Cardiac fibroblast (primary cell): ENCODE measurements at regions not wholly inside any gene's neighbourhood (a gene's known extent, or its start where the extent isn't known, plus 50 kb on each side); places are given as distances from the start of the nearest gene placed in this dataset.

Experiments
- DNase-seq, 2 donors: peaks; one replicate each; pipeline versions ENCODE4 v3.0.0 to v3.0.0-alpha.2; 2010; ENCODE audit warnings: low read depth in 2 of 2
- H3K4me3 ChIP-seq, 2 donors: replicated peaks in 1 of 2; 1 replicate in 1 of 2; 2 replicates in 1 of 2; pipeline ENCODE4 v1.5.1; 2011; ENCODE audit warnings: low read depth in 2 of 2, low read length in 2 of 2, mild to moderate bottlenecking in 2 of 2, moderate library complexity in 1 of 2
- TF ChIP-seq, protein P1 (sequence below): IDR thresholded peaks from one replicate; pipeline ENCODE4 v1.5.1; 2011; ENCODE audit warnings: low read depth, mild to moderate bottlenecking, low read length, inconsistent platforms

DNA sequence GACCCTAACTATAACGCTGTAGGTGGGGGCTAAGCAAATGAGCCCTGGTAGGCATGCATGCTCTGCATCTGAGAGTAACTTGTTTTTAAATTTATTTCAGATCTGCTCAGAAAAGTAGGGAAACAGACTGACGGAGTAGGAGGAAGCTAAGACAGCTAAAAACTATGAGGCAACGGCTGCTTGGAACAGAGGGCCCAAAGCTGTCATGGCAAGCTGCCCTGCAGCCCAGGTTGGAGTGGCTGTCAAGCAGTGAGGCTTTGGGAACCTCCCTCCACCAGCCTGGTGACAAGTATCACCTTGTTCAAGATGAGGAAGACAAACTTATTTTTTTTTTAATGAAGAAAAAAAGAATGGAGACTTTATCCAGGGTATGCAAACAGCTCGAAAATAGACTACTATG lies 439.8 kb downstream of the NLGN4X start:
- TF ChIP-seq, protein P1, sequence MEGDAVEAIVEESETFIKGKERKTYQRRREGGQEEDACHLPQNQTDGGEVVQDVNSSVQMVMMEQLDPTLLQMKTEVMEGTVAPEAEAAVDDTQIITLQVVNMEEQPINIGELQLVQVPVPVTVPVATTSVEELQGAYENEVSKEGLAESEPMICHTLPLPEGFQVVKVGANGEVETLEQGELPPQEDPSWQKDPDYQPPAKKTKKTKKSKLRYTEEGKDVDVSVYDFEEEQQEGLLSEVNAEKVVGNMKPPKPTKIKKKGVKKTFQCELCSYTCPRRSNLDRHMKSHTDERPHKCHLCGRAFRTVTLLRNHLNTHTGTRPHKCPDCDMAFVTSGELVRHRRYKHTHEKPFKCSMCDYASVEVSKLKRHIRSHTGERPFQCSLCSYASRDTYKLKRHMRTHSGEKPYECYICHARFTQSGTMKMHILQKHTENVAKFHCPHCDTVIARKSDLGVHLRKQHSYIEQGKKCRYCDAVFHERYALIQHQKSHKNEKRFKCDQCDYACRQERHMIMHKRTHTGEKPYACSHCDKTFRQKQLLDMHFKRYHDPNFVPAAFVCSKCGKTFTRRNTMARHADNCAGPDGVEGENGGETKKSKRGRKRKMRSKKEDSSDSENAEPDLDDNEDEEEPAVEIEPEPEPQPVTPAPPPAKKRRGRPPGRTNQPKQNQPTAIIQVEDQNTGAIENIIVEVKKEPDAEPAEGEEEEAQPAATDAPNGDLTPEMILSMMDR = no peak
- no peak overlapping the region for H3K4me3 ChIP-seq
- no peak for DNase-seq

DNA sequence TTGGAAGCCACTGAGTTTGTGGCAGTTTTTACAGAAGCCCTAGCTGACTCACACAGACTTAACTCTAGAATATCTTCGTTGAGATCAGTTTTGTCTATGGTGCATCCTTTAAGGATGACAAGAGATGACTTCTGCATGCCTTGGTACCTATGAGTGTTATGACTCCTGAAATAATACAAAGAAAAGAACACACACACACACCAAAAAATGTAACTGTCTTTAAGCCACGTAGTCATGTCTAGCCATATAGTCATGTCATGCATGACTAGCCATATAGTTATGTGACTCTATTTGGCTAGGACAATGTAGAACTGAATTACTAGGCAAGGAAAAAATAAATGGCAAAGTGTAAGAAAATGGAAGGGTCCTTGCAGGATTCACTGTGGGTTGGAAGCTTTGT lies 447.8 kb downstream of the NLGN4X start:
- H3K4me3 ChIP-seq = no peak overlapping the region
- TF ChIP-seq, protein P1 = no peak
- DNase-seq = no peak

DNA sequence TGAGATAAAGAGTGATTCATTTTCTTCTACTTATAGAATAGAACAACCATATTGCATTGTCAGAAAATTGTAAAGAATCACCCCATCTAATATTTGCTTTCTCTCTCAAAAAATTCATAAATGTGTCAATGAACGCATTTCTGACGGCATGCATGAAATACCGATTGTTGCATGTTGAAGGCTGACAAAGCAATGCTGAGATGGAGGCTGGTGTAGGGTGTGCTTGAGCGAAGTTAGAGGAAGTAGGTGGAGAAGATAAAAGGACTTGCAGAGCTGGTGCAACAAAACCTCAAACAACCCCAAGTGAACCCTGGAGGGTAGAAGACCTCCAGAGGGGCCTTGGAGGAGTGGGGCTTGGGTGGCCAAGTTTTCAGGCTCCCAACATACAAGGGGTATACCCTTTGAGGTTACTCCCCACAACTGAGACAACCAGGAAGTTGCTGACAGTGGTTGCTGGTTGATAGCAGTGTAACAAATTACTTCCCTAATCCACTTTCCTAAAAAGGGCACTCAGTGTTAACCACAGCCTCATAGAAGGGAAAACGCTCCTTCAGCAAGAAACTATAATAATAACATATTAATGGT lies 452.7 kb downstream of the NLGN4X start:
- TF ChIP-seq, protein P1 = no peak
- no peak overlapping the region for H3K4me3 ChIP-seq

DNA sequence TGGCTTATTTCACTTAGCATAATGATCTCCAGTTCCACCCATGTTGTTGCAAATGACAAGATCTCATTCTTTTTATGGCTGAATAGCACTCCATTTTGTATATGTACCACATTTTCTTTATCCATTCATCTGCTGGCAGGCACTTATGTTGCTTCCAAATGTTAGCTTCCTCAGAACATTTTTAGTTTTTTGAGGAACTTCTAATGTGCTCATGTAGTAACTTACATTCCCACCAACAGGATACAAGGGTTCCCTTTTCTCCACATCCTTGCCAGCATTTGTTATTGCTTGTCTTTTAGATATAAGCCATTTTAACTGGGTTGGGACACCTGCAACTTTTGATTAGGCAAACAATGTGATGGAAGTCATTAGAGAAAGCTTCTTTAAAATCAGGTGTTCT lies 454.2 kb downstream of the NLGN4X start:
- DNase-seq = no peak
- TF ChIP-seq, protein P1 = no peak

More for the DNA sequence above, 452.7 kb downstream of the NLGN4X start:
- no peak for DNase-seq

DNA sequence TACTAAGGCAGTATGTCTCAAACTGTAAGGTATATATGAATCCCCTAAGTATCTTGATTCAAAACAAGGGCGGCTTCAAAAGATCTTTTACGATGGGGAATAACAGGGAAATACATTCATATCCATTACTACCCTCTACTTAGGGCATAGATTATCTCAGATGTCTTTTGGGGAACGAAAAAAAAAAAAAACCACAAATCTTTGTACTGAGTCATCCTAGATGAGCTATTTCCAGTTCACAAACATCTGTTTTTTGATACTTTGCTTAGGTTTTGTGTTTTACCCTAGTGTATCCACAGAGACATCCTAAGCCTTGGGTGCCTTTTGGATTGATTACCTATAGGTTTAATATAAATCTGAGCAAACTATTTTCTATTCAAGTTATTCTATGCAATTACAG lies 457.2 kb downstream of the NLGN4X start:
- TF ChIP-seq, protein P1 = no peak
- DNase-seq = no peak
- no peak overlapping the region for H3K4me3 ChIP-seq

More for the DNA sequence above, 454.2 kb downstream of the NLGN4X start:
- no peak overlapping the region for H3K4me3 ChIP-seq

DNA sequence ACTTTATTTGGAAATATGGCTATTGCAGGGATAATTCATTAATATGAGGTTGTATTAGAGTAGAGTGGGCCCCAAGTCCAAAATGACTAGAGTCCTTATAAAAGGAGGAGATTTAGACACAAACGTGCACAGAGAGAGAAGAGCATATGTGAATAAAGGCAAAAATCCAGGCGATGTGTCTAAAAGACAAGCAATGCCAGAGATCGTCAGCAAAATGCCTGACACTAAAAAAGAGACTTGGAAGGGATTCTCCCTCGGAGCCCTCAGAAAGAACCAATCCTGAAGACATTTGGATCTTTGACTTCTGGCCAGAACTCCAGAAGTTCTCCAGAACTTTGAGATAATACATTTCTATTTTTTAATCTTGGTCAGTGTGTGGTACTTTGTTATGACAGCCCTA lies 472.1 kb downstream of the NLGN4X start:
- DNase-seq = no peak
- TF ChIP-seq, protein P1 = no peak
- no peak overlapping the region for H3K4me3 ChIP-seq

DNA sequence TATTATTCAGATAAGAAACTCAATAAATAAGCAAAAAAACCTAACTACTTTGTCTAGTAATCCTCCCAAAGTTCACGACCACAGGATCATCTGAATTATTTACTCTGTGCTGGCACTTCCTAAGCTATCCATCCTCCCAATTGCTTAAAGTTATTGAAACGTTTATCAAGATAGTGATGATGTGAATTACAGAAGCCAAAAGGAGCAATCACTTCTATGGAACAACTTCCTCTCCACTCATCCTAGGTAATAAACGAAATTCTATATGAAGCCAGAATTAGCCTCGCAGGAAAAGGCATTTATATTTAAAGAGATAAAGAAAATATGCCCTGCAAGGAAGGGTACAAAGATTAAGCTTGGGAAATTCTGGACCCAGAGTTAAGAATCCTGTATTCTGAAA lies 475.4 kb downstream of the NLGN4X start:
- no peak overlapping the region for H3K4me3 ChIP-seq
- TF ChIP-seq, protein P1 = no peak
- DNase-seq = no peak
